AG09319 (cell line): ENCODE measurements at regions not wholly inside any gene's neighbourhood (a gene's known extent, or its start where the extent isn't known, plus 50 kb on each side); places are given as distances from the start of the nearest gene placed in this dataset.

ENCODE experiments used
- DNase-seq: peaks from one replicate; pipeline ENCODE4 v3.0.0-alpha.2; 2010; ENCODE audit warnings: low read depth; ENCODE audit errors: extremely low read depth
- TF ChIP-seq, protein P1 (sequence below): IDR thresholded peaks from 2 replicates; pipeline ENCODE4 v1.5.1; 2011; ENCODE audit warnings: low read depth, mild to moderate bottlenecking, inconsistent platforms, low read length, moderate library complexity

DNA sequence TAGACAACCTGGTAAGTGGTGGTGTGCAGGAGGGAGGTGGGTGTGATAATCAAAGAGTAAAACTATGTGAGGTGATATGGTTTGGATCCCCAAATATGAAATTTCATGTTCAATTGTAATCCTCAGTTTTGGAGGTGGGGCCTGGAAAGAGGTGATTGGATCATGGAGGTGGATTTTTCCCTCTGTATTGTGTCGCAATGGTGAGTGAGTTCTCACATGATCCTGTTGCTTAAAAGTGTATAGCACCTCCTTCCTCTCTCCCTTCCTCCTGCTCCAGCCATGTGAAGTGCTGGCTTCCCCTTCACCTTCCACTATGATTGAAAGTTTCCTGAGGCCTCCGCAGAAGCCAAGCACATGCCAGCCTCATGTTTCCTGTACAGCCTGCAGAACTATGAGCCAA, 270.2 kb upstream of the FOXG1 start:
- TF ChIP-seq, protein P1, sequence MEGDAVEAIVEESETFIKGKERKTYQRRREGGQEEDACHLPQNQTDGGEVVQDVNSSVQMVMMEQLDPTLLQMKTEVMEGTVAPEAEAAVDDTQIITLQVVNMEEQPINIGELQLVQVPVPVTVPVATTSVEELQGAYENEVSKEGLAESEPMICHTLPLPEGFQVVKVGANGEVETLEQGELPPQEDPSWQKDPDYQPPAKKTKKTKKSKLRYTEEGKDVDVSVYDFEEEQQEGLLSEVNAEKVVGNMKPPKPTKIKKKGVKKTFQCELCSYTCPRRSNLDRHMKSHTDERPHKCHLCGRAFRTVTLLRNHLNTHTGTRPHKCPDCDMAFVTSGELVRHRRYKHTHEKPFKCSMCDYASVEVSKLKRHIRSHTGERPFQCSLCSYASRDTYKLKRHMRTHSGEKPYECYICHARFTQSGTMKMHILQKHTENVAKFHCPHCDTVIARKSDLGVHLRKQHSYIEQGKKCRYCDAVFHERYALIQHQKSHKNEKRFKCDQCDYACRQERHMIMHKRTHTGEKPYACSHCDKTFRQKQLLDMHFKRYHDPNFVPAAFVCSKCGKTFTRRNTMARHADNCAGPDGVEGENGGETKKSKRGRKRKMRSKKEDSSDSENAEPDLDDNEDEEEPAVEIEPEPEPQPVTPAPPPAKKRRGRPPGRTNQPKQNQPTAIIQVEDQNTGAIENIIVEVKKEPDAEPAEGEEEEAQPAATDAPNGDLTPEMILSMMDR, result no peak
- DNase-seq, result no peak

DNA sequence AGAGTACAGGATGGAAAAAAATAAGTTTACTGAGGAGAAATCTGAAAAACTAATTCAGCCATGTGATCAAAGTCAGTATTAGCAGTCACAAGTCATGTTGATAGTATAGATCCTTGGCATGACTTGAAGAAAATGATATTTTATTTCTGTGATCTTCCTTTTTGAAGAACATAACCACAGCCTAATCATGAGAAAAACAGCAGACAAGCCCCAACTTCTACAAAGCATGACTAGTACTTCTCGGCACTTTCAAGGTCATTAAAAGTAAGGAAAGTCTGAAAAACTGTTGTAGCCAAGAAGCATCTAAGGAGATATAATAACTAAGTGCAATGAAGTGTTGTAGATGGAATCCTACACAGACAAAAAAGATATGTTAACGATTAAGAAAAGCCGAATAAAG, 264.1 kb upstream of the FOXG1 start:
- TF ChIP-seq, protein P1, result no peak
- DNase-seq, result no peak

- no peak for DNase-seq
- TF ChIP-seq, protein P1, result no peak
These were observed 251.0 kb upstream of the FOXG1 start for GRCh38 chr14:28515571-28515970.

DNA sequence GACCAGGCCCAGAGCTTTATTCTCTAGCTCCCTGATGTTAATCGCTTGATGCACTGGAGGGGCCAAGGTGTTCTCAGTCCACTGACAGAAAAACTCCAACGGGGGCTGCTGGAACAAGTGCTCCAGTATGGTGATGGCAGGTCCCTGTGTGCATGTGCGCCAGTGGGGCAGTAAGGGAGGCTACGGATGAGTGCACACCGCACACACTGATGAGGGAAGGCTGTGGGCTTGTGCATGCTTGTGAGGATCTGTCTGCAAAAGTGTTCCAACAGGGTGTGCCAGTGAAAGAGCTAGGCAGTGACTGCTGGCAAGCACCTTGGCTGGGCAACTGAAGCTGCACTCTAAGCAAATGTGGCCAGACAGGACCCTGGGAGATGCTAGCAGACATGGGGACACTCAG, 229.7 kb upstream of the FOXG1 start:
- TF ChIP-seq, protein P1, result no peak

GRCh38 chr14:28542040-28542439, 224.5 kb upstream of the FOXG1 start:
- TF ChIP-seq, protein P1, result no peak
- DNase-seq, result no peak

More for the DNA sequence above, 229.7 kb upstream of the FOXG1 start:
- DNase-seq, result no peak

GRCh38 chr14:28565345-28565744, 201.2 kb upstream of the FOXG1 start:
- no peak for DNase-seq
- TF ChIP-seq, protein P1, result no peak

GRCh38 chr14:28570391-28570790, 196.2 kb upstream of the FOXG1 start:
- DNase-seq, result no peak
- TF ChIP-seq, protein P1, result no peak
